HepG2 (cell line): ENCODE measurements at regions not wholly inside any gene's neighbourhood (a gene's known extent, or its start where the extent isn't known, plus 50 kb on each side); places are given as distances from the start of the nearest gene placed in this dataset.
"Not testable (repeated sequence)": the region's sequence is repeated elsewhere in the genome, so short reads cannot be mapped to it uniquely, and the experiment has no call there.

Source experiments
- ATAC-seq: fragments of 200-7000 bp; cut with Tn5 transposase; 3 replicates; pipeline ENCODE4 v1.9.1; 2020; ENCODE audit warnings: mild to moderate bottlenecking, moderate library complexity
- BruUV-seq: library from RNA; stranded (reverse); fragments of 400-500 nt; replicated peaks from 2 replicates; lab custom pipeline; 2021; lab: Mats Ljungman, UMichigan
- CTCF ChIA-PET: fragments of 300-600 bp; formaldehyde crosslinking; extraction: SDS; loops from one replicate; lab custom pipeline; 2021; ENCODE audit warnings: low total read pairs, inconsistent platforms, low intra/inter-chr PET ratio; lab: Yijun Ruan, JAX
- POLR2A ChIA-PET: fragments of 350-600 bp; sonication (Branson Sonifier 250); formaldehyde crosslinking; loops from one replicate; lab custom pipeline; 2020; ENCODE audit warnings: antibody characterized with exemption, inconsistent platforms; lab: Yijun Ruan, JAX
- DNase-seq: peaks from one replicate; pipeline ENCODE4 v3.0.0-alpha.2; 2015; ENCODE audit warnings: low spot score
- FAIRE-seq: peaks from 3 replicates; lab custom pipeline; 2011; peaks lifted over from hg19 to GRCh38; lab: Jason Lieb, UNC
- H2AFZ ChIP-seq: one replicate; pipeline ENCODE4 v1.6.1; 2011; ENCODE audit warnings: low read length, inconsistent platforms
- H3K27ac ChIP-seq: fragments of 300-600 bp; 3 replicates; pipeline ENCODE4 v1.8.0; 2011; ENCODE audit warnings: mixed run types, mild to moderate bottlenecking, mixed read lengths, low read length, inconsistent platforms; ENCODE audit not compliant: insufficient read depth; ENCODE audit errors: extremely low read length
- H3K27me3 ChIP-seq, 2 experiments: fragments of 200-600 bp in 1 of 2; 2 replicates in 1 of 2; 3 replicates in 1 of 2; pipeline versions ENCODE4 v1.6.0 to v1.8.0; 2011; ENCODE audit warnings: low read length in 2 of 2, mild to moderate bottlenecking in 2 of 2, moderate library complexity in 2 of 2, inconsistent platforms in 1 of 2; ENCODE audit not compliant: insufficient read depth in 2 of 2, control insufficient read depth in 1 of 2
- H3K36me3 ChIP-seq, 2 experiments: fragments of 200-600 bp in 1 of 2; replicated peaks in 1 of 2; 2 replicates in 1 of 2; 3 replicates in 1 of 2; pipeline versions ENCODE4 v1.5.1 to v1.8.0; 2011; ENCODE audit warnings: low read length in 2 of 2, inconsistent platforms in 1 of 2; ENCODE audit not compliant: insufficient read depth in 2 of 2, control insufficient read depth in 1 of 2
- H3K4me1 ChIP-seq: 2 replicates; pipeline ENCODE4 v1.5.1; 2012; ENCODE audit warnings: low read length, inconsistent platforms; ENCODE audit not compliant: insufficient read depth
- H3K4me2 ChIP-seq: 2 replicates; pipeline ENCODE4 v1.6.0; 2011; ENCODE audit warnings: low read depth, low read length, inconsistent platforms
- H3K4me3 ChIP-seq, 3 experiments: fragments of 200-600 bp in 1 of 3; sonication (generic), shearing (Covaris generic) in 1 of 3; replicated peaks in 1 of 3; 2 replicates each; pipeline ENCODE4 v1.5.1; 2011 to 2016; ENCODE audit warnings: low read length in 3 of 3, inconsistent platforms in 2 of 3, low read depth in 2 of 3, mild to moderate bottlenecking in 2 of 3, control low read depth in 1 of 3, mixed read lengths in 1 of 3; ENCODE audit not compliant: insufficient read depth in 1 of 3
- H3K79me2 ChIP-seq: one replicate; pipeline ENCODE4 v1.6.1; 2011; ENCODE audit warnings: low read length, inconsistent platforms; ENCODE audit not compliant: insufficient read depth
- H3K9ac ChIP-seq: 2 replicates; pipeline ENCODE4 v1.6.0; 2011; ENCODE audit warnings: mild to moderate bottlenecking, low read depth, low read length, inconsistent platforms; ENCODE audit not compliant: insufficient read depth
- H3K9me3 ChIP-seq: 2 replicates; pipeline ENCODE4 v1.5.1; 2012; ENCODE audit warnings: mild to moderate bottlenecking, low read length
- H4K20me1 ChIP-seq: 2 replicates; pipeline ENCODE4 v1.6.0; 2011; ENCODE audit warnings: inconsistent platforms, mild to moderate bottlenecking, low read length, moderate library complexity; ENCODE audit not compliant: insufficient read depth
- CHCHD3 ChIP-seq: sonication (generic); formaldehyde crosslinking; IDR thresholded peaks from 2 replicates; pipeline ENCODE4 v1.8.0; 2022; ENCODE audit warnings: mild to moderate bottlenecking, missing genetic modification reagents, moderate library complexity
- DNMT1 ChIP-seq: sonication (generic); formaldehyde crosslinking; IDR thresholded peaks from 2 replicates; pipeline ENCODE4 v1.5.1; 2020; ENCODE audit warnings: mild to moderate bottlenecking, missing genetic modification reagents
- WGBS: methylation state at CpG from one replicate; pipeline ENCODE4 v1.1.6; 2017; ENCODE audit warnings: low lambda C conversion rate; 5-methylcytosine and 5-hydroxymethylcytosine counted together
- in situ Hi-C: cut with HindIII; loops from 2 replicates; pipeline ENCODE4 v1.10.0; 2017; ENCODE audit warnings: low pct_unique_long_range_greater_than_20kb; ENCODE audit not compliant: extremely low pct_ligation_motif_present
- intact Hi-C: fragments of 100-400 bp; cut with micrococcal nuclease; formaldehyde crosslinking; loops from one replicate; pipeline ENCODE4 v1.10.0; 2022; ENCODE audit not compliant: unreplicated experiment

DNA sequence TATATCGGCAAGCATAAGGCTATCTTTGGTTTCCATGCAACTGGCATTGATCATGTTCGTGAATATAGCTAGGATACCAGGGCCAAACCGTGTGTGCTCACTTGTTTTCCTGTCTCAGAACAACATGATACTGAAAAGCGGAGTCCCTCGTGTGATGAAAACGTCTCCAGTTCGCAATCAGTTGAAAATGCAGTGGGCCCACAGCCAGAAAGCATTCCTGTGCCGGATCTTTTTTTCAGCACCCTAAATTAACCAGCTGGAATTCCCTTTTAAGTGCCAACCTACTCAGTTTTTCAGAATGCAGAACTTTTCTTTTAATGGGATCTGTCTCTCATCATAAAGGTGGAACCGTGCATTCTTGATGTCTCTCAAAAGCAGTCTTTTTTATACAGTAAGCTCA lies 130.8 kb upstream of the FRG1 start:
- in situ Hi-C loops, result no loop called here
- TF ChIP-seq CHCHD3 (CRISPR knock-in tag) (no peak), DNMT1 (no peak)
- ChIA-PET CTCF (no interaction called here), POLR2A (no interaction called here)
- H2AFZ ChIP-seq, result no peak overlapping the region
- H3K9ac ChIP-seq, result no peak overlapping the region
- H3K79me2 ChIP-seq, result no peaks in the 10 kb centered on the region
- H3K4me2 ChIP-seq, result no peak overlapping the region
- FAIRE-seq (no peak), DNase-seq (no peak), ATAC-seq (no peak)
- no peaks in the 10 kb centered on the region for H4K20me1 ChIP-seq
- intact Hi-C loops, result no loop called here
- H3K27ac ChIP-seq, result no peak overlapping the region
- H3K27me3 ChIP-seq, result no peaks in the 10 kb centered on the region
- BruUV-seq, result no TSS peak
- WGBS, result 42% methylated on average over 9 of the region's 9 CpGs
- H3K4me1 ChIP-seq, result no peaks in the 10 kb centered on the region
- no peak overlapping the region for H3K4me3 ChIP-seq
- H3K9me3 ChIP-seq, result no peaks in the 10 kb centered on the region
- H3K36me3 ChIP-seq, result no peaks in the 10 kb centered on the region

DNA sequence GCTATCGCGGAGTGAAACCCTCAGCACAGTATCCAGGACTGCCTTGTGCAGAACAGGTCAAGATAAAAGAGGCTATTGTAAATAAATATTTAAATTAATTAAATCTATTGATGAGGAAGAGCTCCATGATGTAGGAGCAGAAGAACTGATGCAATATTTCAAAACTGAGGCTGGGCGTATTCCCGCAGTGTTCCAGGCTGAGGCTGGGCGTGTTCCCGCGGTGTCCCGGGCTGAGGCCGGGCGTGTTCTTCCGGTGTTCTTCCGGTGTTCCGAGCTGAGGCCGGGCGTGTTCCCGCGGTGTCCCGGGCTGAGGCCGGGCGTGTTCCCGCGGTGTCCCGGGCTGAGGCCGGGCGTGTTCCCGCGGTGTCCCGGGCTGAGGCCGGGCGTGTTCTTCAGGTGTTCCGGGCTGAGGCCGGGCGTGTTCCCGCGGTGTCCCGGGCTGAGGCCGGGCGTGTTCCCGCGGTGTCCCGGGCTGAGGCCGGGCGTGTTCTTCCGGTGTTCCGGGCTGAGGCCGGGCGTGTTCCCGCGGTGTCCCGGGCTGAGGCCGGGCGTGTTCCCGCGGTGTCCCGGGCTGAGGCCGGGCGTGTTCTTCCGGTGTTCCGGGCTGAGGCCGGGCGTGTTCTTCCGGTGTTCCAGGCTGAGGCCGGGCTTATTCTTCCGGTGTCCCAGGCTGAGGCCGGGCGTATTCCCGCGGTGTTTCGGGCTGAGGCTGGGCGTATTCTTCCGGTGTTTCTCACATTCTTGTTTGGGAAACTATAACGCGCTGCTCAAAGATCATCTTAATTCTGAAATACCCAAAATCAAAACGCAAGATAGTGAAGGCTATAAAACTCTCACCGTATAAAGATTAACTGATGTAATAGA lies 130.1 kb upstream of the FRG1 start:
- H3K27ac ChIP-seq, H2AFZ ChIP-seq, POLR2A ChIA-PET, H3K36me3 ChIP-seq, DNase-seq, H4K20me1 ChIP-seq, H3K4me1 ChIP-seq, H3K9me3 ChIP-seq, H3K9ac ChIP-seq, BruUV-seq, H3K79me2 ChIP-seq, H3K4me2 ChIP-seq, in situ Hi-C loops, H3K27me3 ChIP-seq, ATAC-seq, intact Hi-C loops, FAIRE-seq, H3K4me3 ChIP-seq, CTCF ChIA-PET: not testable (repeated sequence)
- WGBS, result 87% methylated on average over 18 of the region's 75 CpGs
